Mesenchymal stem cell (in vitro differentiated cells and primary cell): ENCODE measurements at regions not wholly inside any gene's neighbourhood (a gene's known extent, or its start where the extent isn't known, plus 50 kb on each side); places are given as distances from the start of the nearest gene placed in this dataset.

Experiments
- DNase-seq: peaks from one replicate; pipeline ENCODE4 v3.0.0-alpha.2; 2013
- H2AFZ ChIP-seq: one replicate; pipeline ENCODE4 v1.6.1; 2013; ENCODE audit warnings: low read depth, mild to moderate bottlenecking, control low read depth, inconsistent platforms, low read length, moderate library complexity
- H2AK5ac ChIP-seq: 2 replicates; pipeline ENCODE4 v1.6.1; 2013; ENCODE audit warnings: low read length, moderate library complexity, mild to moderate bottlenecking, inconsistent platforms; ENCODE audit not compliant: severe bottlenecking
- H2BK120ac ChIP-seq: one replicate; pipeline ENCODE4 v1.6.1; 2013; ENCODE audit warnings: low read depth, mild to moderate bottlenecking, inconsistent platforms, low read length, moderate library complexity
- H2BK12ac ChIP-seq, 2 experiments: one replicate each; pipeline ENCODE4 v1.6.1; 2013; ENCODE audit warnings: inconsistent platforms in 2 of 2, low read length in 2 of 2, mild to moderate bottlenecking in 2 of 2, moderate library complexity in 2 of 2, control low read depth in 1 of 2
- H2BK15ac ChIP-seq: one replicate; pipeline ENCODE4 v1.6.1; 2013; ENCODE audit warnings: mild to moderate bottlenecking, low read depth, inconsistent platforms; ENCODE audit not compliant: poor library complexity, severe bottlenecking
- H2BK5ac ChIP-seq: 2 replicates; pipeline ENCODE4 v1.6.1; 2013; ENCODE audit warnings: low read depth, mild to moderate bottlenecking, low read length, control low read depth, inconsistent platforms; ENCODE audit not compliant: poor library complexity, severe bottlenecking
- H3K14ac ChIP-seq, 2 experiments: one replicate each; pipeline ENCODE4 v1.6.1; 2013; ENCODE audit warnings: inconsistent platforms in 2 of 2, low read length in 2 of 2, control low read depth in 1 of 2, mild to moderate bottlenecking in 1 of 2, moderate library complexity in 1 of 2
- H3K18ac ChIP-seq, 2 experiments: one replicate each; pipeline ENCODE4 v1.6.1; 2013; ENCODE audit warnings: inconsistent platforms in 2 of 2, low read length in 2 of 2, control low read depth in 1 of 2, low read depth in 1 of 2, mild to moderate bottlenecking in 1 of 2
- H3K23ac ChIP-seq, 2 experiments: one replicate each; pipeline ENCODE4 v1.6.1; 2013; ENCODE audit warnings: inconsistent platforms in 2 of 2, low read length in 2 of 2, mild to moderate bottlenecking in 2 of 2, moderate library complexity in 2 of 2, control low read depth in 1 of 2
- H3K27ac ChIP-seq: 2 replicates; pipeline ENCODE4 v1.5.1; 2013; ENCODE audit warnings: mild to moderate bottlenecking, moderate library complexity, low read length, control low read depth, inconsistent platforms; ENCODE audit not compliant: poor library complexity, severe bottlenecking
- H3K27me3 ChIP-seq, 2 experiments: 2 replicates each; pipeline versions ENCODE4 v1.6.1 to v1.7.0; 2013; ENCODE audit warnings: low read length in 2 of 2, mild to moderate bottlenecking in 2 of 2, moderate library complexity in 2 of 2, control low read depth in 1 of 2, inconsistent platforms in 1 of 2; ENCODE audit not compliant: control insufficient read depth in 1 of 2, insufficient read depth in 1 of 2
- H3K36me3 ChIP-seq, 2 experiments: 2 replicates each; pipeline versions ENCODE4 v1.6.1 to v1.7.0; 2013; ENCODE audit warnings: low read length in 2 of 2, control low read depth in 1 of 2, inconsistent platforms in 1 of 2, low read depth in 1 of 2, mild to moderate bottlenecking in 1 of 2; ENCODE audit not compliant: insufficient read depth in 2 of 2, control insufficient read depth in 1 of 2
- H3K4ac ChIP-seq, 2 experiments: one replicate each; pipeline ENCODE4 v1.6.1; 2013; ENCODE audit warnings: inconsistent platforms in 2 of 2, low read length in 2 of 2, mild to moderate bottlenecking in 2 of 2, moderate library complexity in 2 of 2, control low read depth in 1 of 2, low read depth in 1 of 2
- H3K4me1 ChIP-seq: 2 replicates; pipeline ENCODE4 v1.6.1; 2013; ENCODE audit warnings: low read depth, low read length, control low read depth; ENCODE audit not compliant: control insufficient read depth, insufficient read depth
- H3K4me2 ChIP-seq: 2 replicates; pipeline ENCODE4 v1.6.1; 2013; ENCODE audit warnings: low read length, mild to moderate bottlenecking, inconsistent platforms; ENCODE audit not compliant: poor library complexity, severe bottlenecking
- H3K4me3 ChIP-seq, 2 experiments: 2 replicates each; pipeline versions ENCODE4 v1.5.1 to v1.7.0; 2013; ENCODE audit warnings: low read length in 2 of 2, mild to moderate bottlenecking in 2 of 2, control low read depth in 1 of 2, low read depth in 1 of 2; ENCODE audit not compliant: insufficient read depth in 1 of 2
- H3K79me1 ChIP-seq: replicated peaks from 2 replicates; pipeline ENCODE4 v1.6.1; 2013; ENCODE audit warnings: mild to moderate bottlenecking, control low read depth, low read length, inconsistent platforms; ENCODE audit not compliant: poor library complexity, severe bottlenecking
- H3K9ac ChIP-seq: 2 replicates; pipeline ENCODE4 v1.7.0; 2013; ENCODE audit warnings: mild to moderate bottlenecking, low read length, moderate library complexity
- H3K9me3 ChIP-seq: 2 replicates; pipeline ENCODE4 v1.7.0; 2013; ENCODE audit warnings: mild to moderate bottlenecking, low read length; ENCODE audit not compliant: control insufficient read depth
- H4K8ac ChIP-seq: one replicate; pipeline ENCODE4 v1.6.1; 2013; ENCODE audit warnings: inconsistent platforms, mild to moderate bottlenecking, low read length, moderate library complexity
- H4K91ac ChIP-seq: one replicate; pipeline ENCODE4 v1.6.1; 2013; ENCODE audit warnings: mild to moderate bottlenecking, low read length, inconsistent platforms
- WGBS: methylation state at CpG from one replicate; pipeline ENCODE4 v1.1.7; 2013; ENCODE audit warnings: mixed read lengths; 5-methylcytosine and 5-hydroxymethylcytosine counted together

DNA sequence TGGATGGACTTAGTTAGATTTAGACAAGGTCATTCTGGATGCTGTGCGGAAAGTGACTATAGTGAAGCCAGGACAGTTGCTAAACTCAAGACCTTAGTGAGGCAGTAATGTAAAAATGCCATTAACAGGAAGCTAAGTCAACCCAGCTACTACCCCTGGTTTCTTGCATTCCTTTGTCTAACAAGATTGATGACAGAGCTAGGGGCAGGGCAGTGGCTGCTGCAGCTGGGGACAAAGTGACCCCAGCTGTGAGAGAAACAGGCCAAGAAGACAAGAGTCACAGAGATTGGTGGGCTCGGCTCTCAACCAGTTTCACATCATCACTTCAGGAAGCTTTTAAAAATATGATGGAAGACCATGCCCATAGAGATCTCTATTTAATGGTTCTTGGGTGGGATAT, 110.4 kb upstream of the POU2AF2 start:
- H3K27ac ChIP-seq = no peak overlapping the region
- no peak overlapping the region for H3K9ac ChIP-seq
- no peaks in the 10 kb centered on the region for H3K36me3 ChIP-seq
- DNase-seq = no peak
- no peak overlapping the region for H2BK5ac ChIP-seq
- no peak overlapping the region for H4K8ac ChIP-seq
- H2BK120ac ChIP-seq = no peak overlapping the region
- H2AK5ac ChIP-seq = no peak overlapping the region
- H3K14ac ChIP-seq = no peak overlapping the region
- H2AFZ ChIP-seq = no peak overlapping the region
- H3K4ac ChIP-seq = no peak overlapping the region
- H2BK15ac ChIP-seq = no peak overlapping the region
- no peaks in the 10 kb centered on the region for H3K4me1 ChIP-seq
- no peak overlapping the region for H3K18ac ChIP-seq
- H4K91ac ChIP-seq = no peak overlapping the region
- no peak overlapping the region for H3K23ac ChIP-seq
- no peaks in the 10 kb centered on the region for H3K79me1 ChIP-seq
- 100% methylated on average over 1 of the region's 2 CpGs for WGBS
- H3K4me3 ChIP-seq = no peak overlapping the region
- no peaks in the 10 kb centered on the region for H3K27me3 ChIP-seq
- H3K4me2 ChIP-seq = no peak overlapping the region
- peaks cover 6% of the 10 kb centered on the region for H3K9me3 ChIP-seq
- no peak overlapping the region for H2BK12ac ChIP-seq

DNA sequence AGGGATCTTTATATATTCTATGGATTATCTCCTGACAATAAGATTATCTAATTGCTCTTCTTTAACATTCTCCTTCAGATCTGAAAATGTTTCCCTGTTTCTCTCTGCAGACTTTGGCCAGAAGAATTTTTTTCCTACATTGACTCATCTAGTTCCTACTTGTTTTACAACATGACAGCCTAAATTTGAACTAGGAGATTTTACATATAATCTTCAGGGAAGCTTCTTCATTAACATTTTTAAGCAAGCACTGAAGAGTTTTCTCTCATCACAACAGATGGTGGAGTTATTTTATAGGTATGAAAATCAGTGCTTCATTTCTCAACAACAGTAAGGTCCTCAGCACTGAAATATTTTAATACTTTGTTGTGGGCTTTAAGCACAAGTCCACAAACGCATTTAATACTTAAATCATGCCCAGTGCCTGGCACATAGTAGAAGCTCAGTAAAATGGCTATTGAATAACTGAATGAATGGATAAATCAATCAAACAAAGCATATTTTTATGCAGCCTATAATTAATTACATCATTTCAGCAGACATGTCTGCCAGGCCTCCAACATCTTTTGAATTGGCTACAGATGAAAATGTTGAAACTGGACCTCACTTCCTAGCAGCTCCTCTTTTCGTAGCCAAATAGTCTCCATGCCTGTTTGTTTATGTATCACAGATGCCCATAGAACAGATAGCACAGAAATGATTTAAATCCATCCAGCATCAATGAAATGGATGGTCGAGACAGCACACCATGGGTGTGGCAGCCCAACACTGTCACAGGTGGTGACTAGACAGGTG, 117.3 kb upstream of the POU2AF2 start:
- H4K91ac ChIP-seq = no peak overlapping the region
- H3K9ac ChIP-seq = no peak overlapping the region
- H3K36me3 ChIP-seq = no peaks in the 10 kb centered on the region
- H2BK15ac ChIP-seq = no peak overlapping the region
- H3K18ac ChIP-seq = no peak overlapping the region
- WGBS = 53% methylated on average over 3 of the region's 3 CpGs
- no peaks in the 10 kb centered on the region for H3K79me1 ChIP-seq
- H3K4ac ChIP-seq = no peak overlapping the region
- no peak overlapping the region for H2BK120ac ChIP-seq
- peaks cover 6% of the 10 kb centered on the region for H3K9me3 ChIP-seq
- no peak overlapping the region for H3K23ac ChIP-seq
- no peak overlapping the region for H2AK5ac ChIP-seq
- no peaks in the 10 kb centered on the region for H3K4me1 ChIP-seq
- no peak overlapping the region for H3K4me3 ChIP-seq
- no peak for DNase-seq
- no peak overlapping the region for H3K4me2 ChIP-seq
- H2AFZ ChIP-seq = no peak overlapping the region
- H3K14ac ChIP-seq = no peak overlapping the region
- no peak overlapping the region for H2BK12ac ChIP-seq
- H4K8ac ChIP-seq = no peak overlapping the region
- H2BK5ac ChIP-seq = no peak overlapping the region
- H3K27me3 ChIP-seq = no peaks in the 10 kb centered on the region
- H3K27ac ChIP-seq = no peak overlapping the region

DNA sequence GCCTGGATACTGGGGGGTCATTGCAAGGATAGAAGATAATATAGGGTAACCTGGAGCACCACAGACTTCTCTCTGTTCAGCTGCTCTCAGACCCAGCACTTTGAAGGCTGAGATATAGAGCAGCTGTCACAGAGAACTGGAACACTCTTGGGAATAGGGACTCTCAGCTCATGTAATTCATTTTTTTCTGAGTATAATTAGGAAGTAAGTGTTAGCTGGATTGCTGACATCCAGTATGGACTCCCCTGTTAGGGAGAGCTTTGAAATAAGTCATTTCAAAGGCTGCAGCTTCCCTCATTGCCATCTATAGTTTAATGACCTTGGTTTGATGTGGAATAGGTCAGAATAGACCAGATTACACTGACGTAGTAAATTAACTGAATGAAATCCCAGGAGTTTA, 120.8 kb upstream of the POU2AF2 start:
- no peak overlapping the region for H3K4ac ChIP-seq
- H3K4me1 ChIP-seq = no peaks in the 10 kb centered on the region
- no peak overlapping the region for H3K4me2 ChIP-seq
- H3K27me3 ChIP-seq = no peaks in the 10 kb centered on the region
- H3K9ac ChIP-seq = no peak overlapping the region
- no peak overlapping the region for H4K91ac ChIP-seq
- WGBS = 85% methylated on average over 1 of the region's 1 CpG
- H2BK15ac ChIP-seq = no peak overlapping the region
- H2AK5ac ChIP-seq = no peak overlapping the region
- H3K23ac ChIP-seq = no peak overlapping the region
- H3K27ac ChIP-seq = no peak overlapping the region
- no peak overlapping the region for H2AFZ ChIP-seq
- H2BK120ac ChIP-seq = no peak overlapping the region
- H3K9me3 ChIP-seq = no peaks in the 10 kb centered on the region
- no peak overlapping the region for H3K4me3 ChIP-seq
- no peaks in the 10 kb centered on the region for H3K36me3 ChIP-seq
- H2BK12ac ChIP-seq = no peak overlapping the region
- no peak for DNase-seq
- no peaks in the 10 kb centered on the region for H3K79me1 ChIP-seq
- H3K18ac ChIP-seq = no peak overlapping the region
- H4K8ac ChIP-seq = no peak overlapping the region
- H2BK5ac ChIP-seq = no peak overlapping the region
- no peak overlapping the region for H3K14ac ChIP-seq

DNA sequence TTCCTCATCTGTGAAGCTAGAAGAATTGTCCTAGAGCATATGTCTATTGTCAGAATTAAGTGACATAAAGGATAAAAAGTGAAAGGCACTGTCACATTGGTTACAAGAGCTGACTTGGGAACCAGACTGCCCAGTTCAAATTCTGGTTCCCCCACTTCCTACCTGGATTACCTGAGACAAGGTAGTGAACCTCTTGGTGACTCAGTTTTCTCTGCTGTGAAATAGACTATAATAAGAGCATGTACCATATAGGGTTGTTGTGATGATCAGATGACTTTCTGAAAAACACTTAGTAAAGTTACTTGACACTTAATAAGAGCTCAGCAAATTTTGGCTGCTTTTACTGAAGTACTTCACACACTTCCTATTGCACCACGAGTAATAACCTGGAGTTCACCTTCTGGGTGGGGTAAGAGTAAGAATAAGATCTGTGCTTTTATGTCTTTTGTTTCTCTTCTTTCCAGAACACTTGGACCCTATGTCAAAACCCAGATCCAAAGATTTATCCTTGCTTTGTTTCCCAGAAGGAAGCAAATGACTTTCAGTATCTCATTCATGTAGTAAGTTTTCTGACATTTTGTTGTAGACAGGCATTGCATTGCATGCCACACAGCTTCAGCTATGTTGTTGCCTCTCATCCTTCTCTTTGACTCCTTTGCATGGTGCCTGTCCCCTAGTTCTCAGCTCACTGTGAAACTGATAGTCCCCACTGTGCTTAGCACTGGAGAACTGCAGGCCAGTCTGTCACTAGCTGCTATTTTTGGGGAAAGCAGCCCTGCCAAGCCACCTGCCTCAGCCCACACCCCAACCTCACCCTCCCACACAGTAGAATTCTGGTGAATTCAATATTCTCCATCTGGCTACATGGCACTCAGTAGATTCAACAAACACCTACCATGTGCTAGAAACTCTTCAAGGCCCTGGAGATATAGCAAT, 121.8 kb upstream of the POU2AF2 start:
- H3K79me1 ChIP-seq = no peaks in the 10 kb centered on the region
- H3K18ac ChIP-seq = no peak overlapping the region
- no peaks in the 10 kb centered on the region for H3K27me3 ChIP-seq
- no peak overlapping the region for H2BK5ac ChIP-seq
- H2BK12ac ChIP-seq = no peak overlapping the region
- no peak overlapping the region for H2BK120ac ChIP-seq
- H3K14ac ChIP-seq = no peak overlapping the region
- H2AK5ac ChIP-seq = no peak overlapping the region
- no peaks in the 10 kb centered on the region for H3K9me3 ChIP-seq
- no peak overlapping the region for H3K4me2 ChIP-seq
- no peak overlapping the region for H3K27ac ChIP-seq
- no peak overlapping the region for H4K8ac ChIP-seq
- H3K4me3 ChIP-seq = no peak overlapping the region
- H4K91ac ChIP-seq = no peak overlapping the region
- DNase-seq = no peak
- H3K9ac ChIP-seq = no peak overlapping the region
- no peak overlapping the region for H2BK15ac ChIP-seq
- WGBS = no CpG with 5 or more reads among the region's 1 CpG
- no peaks in the 10 kb centered on the region for H3K4me1 ChIP-seq
- H2AFZ ChIP-seq = no peak overlapping the region
- no peaks in the 10 kb centered on the region for H3K36me3 ChIP-seq
- no peak overlapping the region for H3K4ac ChIP-seq
- H3K23ac ChIP-seq = no peak overlapping the region
